Gastrocnemius medialis (tissue), 4 donors: ENCODE measurements at regions not wholly inside any gene's neighbourhood (a gene's known extent, or its start where the extent isn't known, plus 50 kb on each side); places are given as distances from the start of the nearest gene placed in this dataset.

Source experiments
- CTCF ChIP-seq, 5 experiments: fragments of 450-650 bp in 3 of 5; fragments of 200-600 bp in 2 of 5; sonication (generic) in 2 of 5; IDR thresholded peaks in 4 of 5; conservative IDR thresholded peaks in 1 of 5; 1 replicate in 4 of 5; 2 replicates in 1 of 5; pipeline ENCODE4 v1.5.1; 2016 to 2019; ENCODE audit warnings: antibody characterized with exemption in 5 of 5, mild to moderate bottlenecking in 3 of 5, moderate library complexity in 3 of 5
- POLR2A ChIP-seq, 2 donors: fragments of 450-650 bp; IDR thresholded peaks; one replicate each; pipeline ENCODE4 v1.6.1; 2017; ENCODE audit warnings: antibody characterized with exemption in 2 of 2, mild to moderate bottlenecking in 2 of 2, moderate library complexity in 2 of 2

DNA sequence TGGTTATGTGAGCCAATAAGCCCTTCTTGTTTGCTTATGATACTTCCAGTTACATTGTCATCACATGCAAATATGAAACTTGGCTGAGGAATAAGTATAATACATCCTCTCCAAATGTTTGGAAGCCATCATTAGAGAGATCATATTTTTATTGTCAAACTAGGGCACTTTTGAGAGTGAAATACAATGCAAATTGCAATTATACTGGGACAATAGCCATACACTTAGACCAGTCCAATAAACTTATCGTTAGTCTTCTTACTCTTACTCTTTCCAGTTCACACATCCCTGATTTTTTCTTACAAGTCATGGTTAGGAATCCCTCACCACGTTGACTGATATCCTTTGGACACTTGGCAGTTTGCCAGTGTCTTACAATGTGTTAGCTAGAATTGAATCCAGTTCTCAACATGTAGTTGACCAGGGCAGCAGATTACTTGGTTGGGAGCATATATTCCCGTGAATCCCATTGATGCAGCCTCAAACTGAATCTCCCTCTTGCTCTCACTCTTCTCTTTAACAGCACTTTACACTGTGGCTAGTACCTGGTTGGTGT lies 519.7 kb upstream of the ID4 start:
- TF ChIP-seq CTCF (IDR thresholded peaks at IDR 0.05 in 4 of 5, conservative IDR thresholded peaks at IDR 0.05 in 1 of 5) = no peak
- TF ChIP-seq POLR2A (IDR thresholded peaks at IDR 0.05) = no peak
